ENCODE measurements at regions not wholly inside any gene's neighbourhood (a gene's known extent, or its start where the extent isn't known, plus 50 kb on each side); places are given as distances from the start of the nearest gene placed in this dataset.

GRCh38 chr2:221336967-221337366 lies 235.1 kb downstream of the EPHA4 start:
- DNase-seq (ENCODE audit: low spot score) (no peak), FAIRE-seq (no peak), ATAC-seq (no peak)
- no peak overlapping the region for H3K9ac ChIP-seq (ENCODE audit: insufficient read depth, low read depth, low read length)
- H3K27me3 ChIP-seq (ENCODE audit: control insufficient read depth in 1 of 2, insufficient read depth in 2 of 2, low read length in 2 of 2) = no peaks in the 10 kb centered on the region; a peak in 2 of 5 replicates
- H3K4me1 ChIP-seq (ENCODE audit: insufficient read depth, low read length) = no peaks in the 10 kb centered on the region
- H2AFZ ChIP-seq (ENCODE audit: low read length) = no peak overlapping the region
- H3K27ac ChIP-seq (ENCODE audit: extremely low read length, insufficient read depth, low read length) = no peak overlapping the region
- no peaks in the 10 kb centered on the region for H4K20me1 ChIP-seq (ENCODE audit: insufficient read depth, low read length)
- H3K36me3 ChIP-seq (replicated peaks in 1 of 2; ENCODE audit: control insufficient read depth in 1 of 2, insufficient read depth in 2 of 2, low read length in 2 of 2) = no peaks in the 10 kb centered on the region
- intact Hi-C loops (cut with micrococcal nuclease; ENCODE audit: unreplicated experiment) (no loop called here), in situ Hi-C loops (cut with HindIII; ENCODE audit: extremely low pct_ligation_motif_present, low pct_unique_long_range_greater_than_20kb) (no loop called here)
- no peaks in the 10 kb centered on the region for H3K9me3 ChIP-seq (ENCODE audit: low read length)
- no peak overlapping the region for H3K4me3 ChIP-seq (replicated peaks in 1 of 3; ENCODE audit: insufficient read depth in 1 of 3, low read depth in 2 of 3, low read length in 3 of 3)
- 2% methylated on average over 2 of the region's 2 CpGs for WGBS (ENCODE audit: low lambda C conversion rate)
- no peaks in the 10 kb centered on the region for H3K79me2 ChIP-seq (ENCODE audit: insufficient read depth, low read length)
- no TSS peak for BruUV-seq (replicated peaks)
- no peak overlapping the region for H3K4me2 ChIP-seq (ENCODE audit: low read depth, low read length)
- CTCF ChIA-PET (ENCODE audit: low intra/inter-chr PET ratio, low total read pairs) = no interaction called here
- POLR2A ChIA-PET = no interaction called here
- TF ChIP-seq ZNF777 (CRISPR knock-in tag; IDR thresholded peaks at IDR 0.05) (no peak), AFF4 (CRISPR knock-in tag; IDR thresholded peaks at IDR 0.05) (no peak), MBD4 (IDR thresholded peaks at IDR 0.05; ENCODE audit: borderline replicate concordance, low read length) (no peak), REXO4 (CRISPR knock-in tag; IDR thresholded peaks at IDR 0.05; ENCODE audit: borderline replicate concordance) (no peak), RBM39 (IDR thresholded peaks at IDR 0.05; ENCODE audit: low read depth, low read length, poor library complexity, severe bottlenecking) (no peak), HOMEZ (CRISPR knock-in tag; IDR thresholded peaks at IDR 0.05; ENCODE audit: low read depth) (no peak), MYC (CRISPR knock-in tag; IDR thresholded peaks at IDR 0.05; ENCODE audit: borderline replicate concordance) (no peak), TAF15 (IDR thresholded peaks at IDR 0.05; ENCODE audit: low read depth, low read length, poor library complexity, severe bottlenecking) (no peak), NFIC (IDR thresholded peaks at IDR 0.05; ENCODE audit: low read length) (no peak), ZKSCAN1 (IDR thresholded peaks at IDR 0.05; ENCODE audit: low read length) (no peak)
- TF ChIP-seq, protein P1, sequence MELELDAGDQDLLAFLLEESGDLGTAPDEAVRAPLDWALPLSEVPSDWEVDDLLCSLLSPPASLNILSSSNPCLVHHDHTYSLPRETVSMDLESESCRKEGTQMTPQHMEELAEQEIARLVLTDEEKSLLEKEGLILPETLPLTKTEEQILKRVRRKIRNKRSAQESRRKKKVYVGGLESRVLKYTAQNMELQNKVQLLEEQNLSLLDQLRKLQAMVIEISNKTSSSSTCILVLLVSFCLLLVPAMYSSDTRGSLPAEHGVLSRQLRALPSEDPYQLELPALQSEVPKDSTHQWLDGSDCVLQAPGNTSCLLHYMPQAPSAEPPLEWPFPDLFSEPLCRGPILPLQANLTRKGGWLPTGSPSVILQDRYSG (CRISPR knock-in tag; IDR thresholded peaks at IDR 0.05) = no peak
- TF ChIP-seq, protein P2, sequence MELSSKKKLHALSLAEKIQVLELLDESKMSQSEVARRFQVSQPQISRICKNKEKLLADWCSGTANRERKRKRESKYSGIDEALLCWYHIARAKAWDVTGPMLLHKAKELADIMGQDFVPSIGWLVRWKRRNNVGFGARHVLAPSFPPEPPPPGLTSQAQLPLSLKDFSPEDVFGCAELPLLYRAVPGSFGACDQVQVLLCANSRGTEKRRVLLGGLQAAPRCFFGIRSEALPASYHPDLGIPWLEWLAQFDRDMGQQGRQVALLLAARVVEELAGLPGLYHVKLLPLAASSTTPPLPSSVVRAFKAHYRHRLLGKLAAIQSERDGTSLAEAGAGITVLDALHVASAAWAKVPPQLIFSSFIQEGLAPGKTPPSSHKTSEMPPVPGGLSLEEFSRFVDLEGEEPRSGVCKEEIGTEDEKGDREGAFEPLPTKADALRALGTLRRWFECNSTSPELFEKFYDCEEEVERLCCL (CRISPR knock-in tag; IDR thresholded peaks at IDR 0.05; ENCODE audit: borderline replicate concordance) = no peak
- TF ChIP-seq, protein P3, sequence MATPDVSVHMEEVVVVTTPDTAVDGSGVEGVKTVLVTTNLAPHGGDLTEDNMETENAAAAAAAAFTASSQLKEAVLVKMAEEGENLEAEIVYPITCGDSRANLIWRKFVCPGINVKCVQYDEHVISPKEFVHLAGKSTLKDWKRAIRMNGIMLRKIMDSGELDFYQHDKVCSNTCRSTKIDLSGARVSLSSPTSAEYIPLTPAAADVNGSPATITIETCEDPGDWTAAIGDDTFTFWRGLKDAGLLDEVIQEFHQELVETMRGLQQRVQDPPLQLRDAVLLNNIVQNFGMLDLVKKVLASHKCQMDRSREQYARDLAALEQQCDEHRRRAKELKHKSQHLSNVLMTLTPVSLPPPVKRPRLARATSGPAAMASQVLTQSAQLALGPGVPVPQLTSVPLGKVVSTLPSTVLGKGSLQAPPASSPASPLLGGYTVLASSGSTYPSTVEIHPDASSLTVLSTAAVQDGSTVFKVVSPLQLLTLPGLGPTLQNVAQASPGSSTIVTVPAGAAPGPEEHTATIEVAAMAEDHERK (CRISPR knock-in tag; IDR thresholded peaks at IDR 0.05; ENCODE audit: low read depth) = no peak
